Sciatic nerve (tissue), 2 donors: ENCODE measurements at regions not wholly inside any gene's neighbourhood (a gene's known extent, or its start where the extent isn't known, plus 50 kb on each side); places are given as distances from the start of the nearest gene placed in this dataset.
"Not testable (repeated sequence)": the region's sequence is repeated elsewhere in the genome, so short reads cannot be mapped to it uniquely, and the experiment has no call there.

Experiments
- ATAC-seq: fragments of 200-7000 bp; cut with Tn5 transposase; one replicate; pipeline ENCODE4 v1.9.1; 2020; ENCODE audit warnings: mild to moderate bottlenecking, moderate library complexity
- DNase-seq: peaks from one replicate; pipeline ENCODE4 v3.0.0-alpha.2; 2020; ENCODE audit warnings: low spot score
- intact Hi-C: fragments of 100-400 bp; cut with DNase I; formaldehyde crosslinking; loops from one replicate; pipeline ENCODE4 v1.14.2; 2022
- donor health status: DM: no; HTN: no; CAD: no.
- donor health status: DM: no; HTN: no; CAD: no.

- DNase-seq, intact Hi-C loops, ATAC-seq: not testable (repeated sequence)
Observed at GRCh38 chr3:172579753-172580152, 56.5 kb upstream of the TNFSF10 start.

DNA sequence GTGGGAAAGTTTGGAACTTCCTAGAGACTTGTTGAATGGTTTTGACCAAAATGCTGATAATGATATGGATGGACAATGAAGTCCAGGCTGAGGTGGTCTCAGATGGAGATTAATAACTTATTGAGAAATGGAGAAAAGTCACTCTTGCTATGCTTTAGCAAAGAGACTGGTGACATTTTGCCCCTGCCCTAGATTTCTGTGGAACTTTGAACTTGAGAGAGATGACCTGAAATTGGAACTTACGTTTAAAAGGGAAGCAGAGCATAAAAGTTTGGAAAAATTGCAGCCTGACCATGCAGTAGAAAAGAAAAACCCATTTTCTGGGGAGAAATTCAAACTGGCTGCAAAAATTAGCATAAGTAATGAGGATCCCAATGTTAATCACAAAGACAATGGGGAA is 55.5 kb upstream of the TNFSF10 start:
- intact Hi-C loops, ATAC-seq, DNase-seq: not testable (repeated sequence)

DNA sequence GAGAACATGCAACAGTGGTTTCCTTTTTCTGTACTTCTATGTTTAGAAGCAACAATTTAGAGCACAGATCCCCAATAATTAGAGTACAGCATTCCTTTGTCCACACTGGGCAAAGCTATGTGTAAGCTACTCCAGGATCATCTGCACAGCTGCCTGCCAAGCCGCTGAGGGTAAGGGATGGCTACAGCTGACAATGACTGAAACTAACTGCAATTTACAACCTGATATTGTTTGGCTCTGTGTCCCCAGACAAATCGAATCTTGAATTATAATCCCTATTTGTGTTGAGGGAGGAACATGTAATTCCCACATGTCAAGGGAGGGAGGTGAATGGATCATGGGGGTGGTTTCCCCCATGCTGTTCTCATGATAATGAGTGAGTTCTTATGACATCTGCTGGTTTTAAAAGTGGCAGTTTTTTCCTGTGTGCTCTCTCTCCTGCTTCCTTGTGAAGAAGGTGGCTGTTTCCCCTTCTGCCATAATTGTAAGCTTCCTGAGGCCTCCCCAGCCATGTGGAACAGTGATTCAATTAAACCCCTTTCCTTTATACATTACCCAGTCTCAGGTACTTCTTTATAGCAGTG is 54.8 kb upstream of the TNFSF10 start:
- intact Hi-C loops = no loop called here
- ATAC-seq (peak; percentile 36), DNase-seq (no peak)

GRCh38 chr3:172575375-172575774 is 52.1 kb upstream of the TNFSF10 start:
- intact Hi-C loops = no loop called here
- ATAC-seq (no peak), DNase-seq (no peak)

DNA sequence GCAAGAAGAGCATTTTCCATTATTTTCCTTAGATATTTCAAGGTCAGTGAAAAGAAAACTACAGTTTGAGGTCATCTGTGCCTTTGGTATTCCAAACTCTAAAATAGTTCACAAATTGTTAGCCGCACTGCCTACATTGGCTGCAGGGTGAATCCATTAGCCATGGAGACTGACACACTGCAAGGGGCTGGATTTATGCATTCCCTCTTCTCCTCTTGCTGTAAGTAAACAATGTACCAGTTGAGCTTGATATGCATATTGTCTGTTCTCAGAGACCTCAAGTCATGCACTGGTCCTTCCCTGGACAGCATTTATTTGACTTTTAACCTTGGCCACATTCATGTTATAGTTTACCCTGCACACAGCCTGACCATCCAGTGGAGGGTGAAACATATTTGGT is 50.2 kb upstream of the TNFSF10 start:
- no peak for ATAC-seq

More for the DNA sequence above, 50.2 kb upstream of the TNFSF10 start:
- intact Hi-C loops = no loop called here
- no peak for DNase-seq
